GM10266 (cell line): ENCODE measurements at regions not wholly inside any gene's neighbourhood (a gene's known extent, or its start where the extent isn't known, plus 50 kb on each side); places are given as distances from the start of the nearest gene placed in this dataset.

Experiments used
- DNase-seq: peaks from one replicate; pipeline ENCODE4 v3.0.0; 2012; ENCODE audit errors: extremely low spot score
- CTCF ChIP-seq: IDR thresholded peaks from 2 replicates; pipeline ENCODE4 v1.5.1; 2012; ENCODE audit warnings: mild to moderate bottlenecking, low read depth; ENCODE audit not compliant: control insufficient read depth, insufficient read depth; ENCODE audit errors: missing control alignments

GRCh38 chr12:19584732-19585131 lies 145.4 kb downstream of the AEBP2 start:
- DNase-seq = no peak
- TF ChIP-seq CTCF = no peak

DNA sequence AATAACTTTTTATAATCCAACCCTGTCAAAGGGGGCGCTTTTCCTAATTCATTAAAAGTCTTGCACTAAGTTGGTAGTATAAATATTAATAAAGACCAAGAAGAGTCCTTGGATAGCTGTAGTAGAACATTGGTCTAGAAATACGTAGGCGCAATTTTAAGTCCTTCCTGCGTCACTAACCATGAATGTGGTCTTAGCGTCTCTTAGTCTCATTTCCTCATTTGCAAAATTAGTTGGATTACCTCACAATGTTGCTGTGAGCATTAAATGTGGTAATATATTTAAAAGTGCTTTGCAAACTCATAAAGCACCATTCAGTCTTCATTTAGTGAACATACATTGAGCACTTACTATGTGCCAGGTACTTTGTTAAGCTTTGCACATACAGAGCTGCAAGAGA lies 149.7 kb downstream of the AEBP2 start:
- no peak for TF ChIP-seq CTCF
- no peak for DNase-seq

DNA sequence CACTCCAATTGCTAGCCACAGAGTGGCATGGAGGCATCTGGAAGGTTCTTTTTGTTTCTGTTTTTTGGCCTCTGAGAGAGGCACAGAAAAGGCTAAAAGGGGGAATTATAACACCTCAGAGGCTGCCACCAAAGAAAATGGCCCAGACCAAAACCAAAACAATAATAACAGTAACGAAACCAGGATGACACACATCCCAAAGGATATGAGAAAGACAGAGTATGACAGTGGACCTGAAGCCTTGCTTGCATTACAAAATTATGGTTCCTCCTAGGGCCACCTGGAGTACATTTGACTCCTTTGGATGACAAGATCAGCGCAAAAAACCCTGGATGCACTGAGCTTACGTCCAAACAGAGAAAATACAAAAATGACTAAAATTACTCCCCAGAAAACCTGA lies 152.7 kb downstream of the AEBP2 start:
- no peak for DNase-seq
- no peak for TF ChIP-seq CTCF

GRCh38 chr12:19596434-19597166 lies 157.3 kb downstream of the AEBP2 start:
- DNase-seq = no peak
- TF ChIP-seq CTCF = no peak

GRCh38 chr12:19597167-19598026 lies 158.1 kb downstream of the AEBP2 start:
- no peak for DNase-seq
- TF ChIP-seq CTCF = no peak

GRCh38 chr12:19605720-19606119 lies 166.4 kb downstream of the AEBP2 start:
- no peak for TF ChIP-seq CTCF
- no peak for DNase-seq

DNA sequence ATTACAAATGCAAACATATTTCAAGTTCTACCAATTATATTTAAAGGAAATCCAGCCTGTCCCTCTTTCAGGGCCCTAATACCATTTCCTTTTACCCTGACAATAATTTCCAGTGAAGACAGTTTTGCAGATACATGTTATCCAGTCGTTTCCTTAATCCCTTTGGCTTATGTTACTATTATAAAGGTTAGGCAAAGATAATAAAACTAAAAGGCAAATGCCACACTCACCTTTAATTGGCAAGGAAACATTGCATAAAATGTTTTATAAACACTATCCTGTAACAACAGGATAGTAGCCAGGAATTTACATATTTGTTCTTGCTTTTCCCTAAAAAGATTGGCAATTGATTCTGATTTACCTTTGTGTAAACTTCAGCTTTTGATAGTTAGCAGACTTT lies 168.7 kb downstream of the AEBP2 start:
- no peak for TF ChIP-seq CTCF
- DNase-seq = no peak
